Neural progenitor cell (in vitro differentiated cells): ENCODE measurements at regions not wholly inside any gene's neighbourhood (a gene's known extent, or its start where the extent isn't known, plus 50 kb on each side); places are given as distances from the start of the nearest gene placed in this dataset.

Source experiments
- CTCF ChIP-seq: fragments of 200-600 bp; sonication (generic); IDR thresholded peaks from 2 replicates; pipeline ENCODE4 v1.5.1; 2017; ENCODE audit warnings: antibody characterized with exemption, mild to moderate bottlenecking
- EZH2 ChIP-seq: fragments of 200-600 bp; sonication (generic); IDR thresholded peaks from 2 replicates; pipeline ENCODE4 v1.6.1; 2017; ENCODE audit warnings: antibody characterized with exemption, mild to moderate bottlenecking, moderate library complexity
- EZH2phosphoT487 ChIP-seq: fragments of 200-600 bp; sonication (generic); IDR thresholded peaks from 2 replicates; pipeline ENCODE4 v1.6.1; 2017; ENCODE audit warnings: antibody characterized with exemption

GRCh38 chr14:101410126-101410525, 151.2 kb upstream of the DIO3 start:
- TF ChIP-seq CTCF (no peak), EZH2 (no peak), EZH2phosphoT487 (no peak)
